SK-N-SH (cell line): ENCODE measurements at regions not wholly inside any gene's neighbourhood (a gene's known extent, or its start where the extent isn't known, plus 50 kb on each side); places are given as distances from the start of the nearest gene placed in this dataset.

Source experiments
- CTCF ChIA-PET: fragments of 300-600, 350-600 bp; formaldehyde crosslinking; extraction: SDS; loops from one replicate; lab custom pipeline; 2021; lab: Yijun Ruan, JAX
- POLR2A ChIA-PET: fragments of 350-600 bp; sonication (Branson Sonifier 250); formaldehyde crosslinking; extraction: SDS; loops from one replicate; lab custom pipeline; 2020; ENCODE audit warnings: antibody characterized with exemption, inconsistent platforms; lab: Yijun Ruan, JAX
- DNase-seq: peaks from one replicate; pipeline ENCODE4 v3.0.0; 2012
- H2AFZ ChIP-seq: fragments of 200-600 bp; sonication (generic); 2 replicates; pipeline ENCODE4 v1.8.1; 2016; ENCODE audit warnings: antibody characterized with exemption, mild to moderate bottlenecking, low read depth
- H3F3A ChIP-seq: fragments of 200-600 bp; sonication (generic); replicated peaks from 2 replicates; pipeline ENCODE3; 2016; ENCODE audit warnings: antibody characterized with exemption, mild to moderate bottlenecking; ENCODE audit not compliant: insufficient read depth
- H3K27ac ChIP-seq, 2 experiments: fragments of 200-500 bp in 1 of 2; fragments of 200-600 bp in 1 of 2; sonication (Bioruptor generic) in 1 of 2; sonication (generic), shearing (Covaris generic) in 1 of 2; 2 replicates each; pipeline versions ENCODE4 v1.5.1 to v1.6.1; 2014 to 2016; ENCODE audit warnings: low read depth in 2 of 2, inconsistent platforms in 1 of 2, low read length in 1 of 2, mild to moderate bottlenecking in 1 of 2, mixed read lengths in 1 of 2
- H3K27me3 ChIP-seq: fragments of 200-600 bp; sonication (generic), shearing (Covaris generic); 2 replicates; pipeline ENCODE4 v1.6.1; 2016; ENCODE audit warnings: mixed run types; ENCODE audit not compliant: insufficient read depth
- H3K36me3 ChIP-seq, 2 experiments: fragments of 200-500 bp in 1 of 2; fragments of 200-600 bp in 1 of 2; sonication (Bioruptor generic) in 1 of 2; sonication (generic) in 1 of 2; replicated peaks in 1 of 2; 2 replicates each; pipeline versions ENCODE3 to v1.5.1; 2014 to 2016; ENCODE audit warnings: low read length in 1 of 2, mild to moderate bottlenecking in 1 of 2; ENCODE audit not compliant: insufficient read depth in 2 of 2, control insufficient read depth in 1 of 2
- H3K4me1 ChIP-seq, 2 experiments: fragments of 200-500 bp in 1 of 2; fragments of 200-600 bp in 1 of 2; sonication (Bioruptor generic) in 1 of 2; sonication (generic), shearing (Covaris generic) in 1 of 2; 2 replicates each; pipeline versions ENCODE4 v1.5.1 to v1.6.1; 2014 to 2016; ENCODE audit warnings: low read depth in 1 of 2, low read length in 1 of 2, mixed run types in 1 of 2; ENCODE audit not compliant: insufficient read depth in 2 of 2, control insufficient read depth in 1 of 2
- H3K4me2 ChIP-seq: fragments of 200-600 bp; sonication (generic), shearing (Covaris generic); 2 replicates; pipeline ENCODE4 v1.6.1; 2017; ENCODE audit warnings: mixed run types
- H3K4me3 ChIP-seq, 2 experiments: fragments of 200-500 bp in 1 of 2; fragments of 200-600 bp in 1 of 2; sonication (Bioruptor generic) in 1 of 2; sonication (generic), shearing (Covaris generic) in 1 of 2; 2 replicates each; pipeline versions ENCODE4 v1.5.1 to v1.8.1; 2014 to 2016; ENCODE audit warnings: low read depth in 2 of 2, inconsistent platforms in 1 of 2, low read length in 1 of 2, mild to moderate bottlenecking in 1 of 2, mixed read lengths in 1 of 2, moderate library complexity in 1 of 2
- H3K79me2 ChIP-seq: fragments of 200-600 bp; sonication (generic); 2 replicates; pipeline ENCODE4 v1.8.1; 2017; ENCODE audit warnings: mild to moderate bottlenecking; ENCODE audit not compliant: insufficient read depth
- H3K9ac ChIP-seq: fragments of 200-600 bp; sonication (generic); 2 replicates; pipeline ENCODE4 v1.6.1; 2017; ENCODE audit warnings: mixed run types
- H3K9me2 ChIP-seq: fragments of 200-600 bp; sonication (generic); 2 replicates; pipeline ENCODE4 v1.6.1; 2017; ENCODE audit warnings: mixed run types
- H3K9me3 ChIP-seq: fragments of 200-600 bp; sonication (generic); 2 replicates; pipeline ENCODE4 v1.6.1; 2017; ENCODE audit warnings: mixed run types, mild to moderate bottlenecking, moderate library complexity
- H4K20me1 ChIP-seq: fragments of 200-600 bp; sonication (generic); 2 replicates; pipeline ENCODE4 v1.6.1; 2017; ENCODE audit warnings: mild to moderate bottlenecking, mixed run types; ENCODE audit not compliant: insufficient read depth
- EZH2phosphoT487 ChIP-seq: fragments of 200-600 bp; sonication (generic); IDR thresholded peaks from 2 replicates; pipeline ENCODE4 v1.6.1; 2017; ENCODE audit warnings: low read depth, mixed run types, mild to moderate bottlenecking, antibody characterized with exemption, moderate library complexity, borderline replicate concordance
- FOSL2 ChIP-seq: IDR thresholded peaks from 2 replicates; pipeline ENCODE4 v1.4.0; 2012; ENCODE audit warnings: low read depth, mild to moderate bottlenecking, moderate library complexity, borderline replicate concordance
- GABPA ChIP-seq: IDR thresholded peaks from 2 replicates; pipeline ENCODE4 v1.4.0; 2012; ENCODE audit warnings: low read depth, mild to moderate bottlenecking
- NFIC ChIP-seq: IDR thresholded peaks from 2 replicates; pipeline ENCODE4 v1.4.0; 2012; ENCODE audit warnings: borderline replicate concordance
- POLR2AphosphoS5 ChIP-seq: IDR thresholded peaks from 2 replicates; pipeline ENCODE4 v1.6.1; 2012; ENCODE audit warnings: low read depth, low read length
- RAD21 ChIP-seq: IDR thresholded peaks from 2 replicates; pipeline ENCODE4 v1.6.1; 2012; ENCODE audit warnings: mild to moderate bottlenecking, low read length
- RCOR1 ChIP-seq: fragments of 150-350 bp; IDR thresholded peaks from 2 replicates; pipeline ENCODE4 v1.6.1; 2017; ENCODE audit warnings: antibody characterized with exemption, low read length
- RFX5 ChIP-seq: IDR thresholded peaks from 2 replicates; pipeline ENCODE4 v1.6.1; 2012; ENCODE audit warnings: mild to moderate bottlenecking, improper control_type of control experiment, low read length
- SIN3A ChIP-seq: IDR thresholded peaks from 2 replicates; pipeline ENCODE4 v1.6.1; 2012; ENCODE audit warnings: low read depth, mild to moderate bottlenecking, low read length, moderate library complexity, borderline replicate concordance
- TEAD4 ChIP-seq: IDR thresholded peaks from 2 replicates; pipeline ENCODE4 v1.4.0; 2012; ENCODE audit warnings: mild to moderate bottlenecking, borderline replicate concordance; ENCODE audit not compliant: insufficient read depth
- WGBS: methylation state at CpG from one replicate; pipeline ENCODE4 v1.1.6; 2017; ENCODE audit warnings: low lambda C conversion rate; 5-methylcytosine and 5-hydroxymethylcytosine counted together
- TF ChIP-seq, protein P1 (sequence below): IDR thresholded peaks from 2 replicates; pipeline ENCODE4 v1.6.1; 2012; ENCODE audit warnings: mild to moderate bottlenecking, low read depth, low read length, moderate library complexity
- TF ChIP-seq, protein P2 (sequence below): fragments of 150-350 bp; IDR thresholded peaks from 2 replicates; pipeline ENCODE4 v1.6.1; 2017; ENCODE audit warnings: antibody characterized with exemption, low read length, low read depth, borderline replicate concordance
- TF ChIP-seq, protein P3 (sequence below): IDR thresholded peaks from 2 replicates; pipeline ENCODE4 v1.4.0; 2012; ENCODE audit warnings: low read depth, borderline replicate concordance

DNA sequence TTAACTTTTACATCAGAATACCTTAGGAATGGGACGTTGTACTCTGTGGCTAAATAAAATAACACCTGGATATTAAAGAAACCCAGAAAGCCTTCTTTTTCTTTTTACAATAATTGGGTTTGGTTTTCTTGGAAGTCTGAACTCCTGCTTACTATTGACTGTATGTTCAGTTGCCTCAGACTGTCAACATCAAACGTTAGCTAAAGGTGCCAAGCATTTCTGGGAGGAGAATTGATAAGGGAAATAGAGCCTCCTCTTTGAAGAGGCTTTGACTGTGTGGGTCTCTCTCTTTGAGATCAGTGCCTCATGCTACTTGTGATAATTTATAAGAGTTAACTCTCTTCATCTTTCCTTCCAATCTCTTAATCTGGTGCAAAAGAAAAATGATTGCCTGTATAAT is 224.7 kb upstream of the BMPER start:
- DNase-seq: no peak
- ChIA-PET CTCF (interaction anchor here (1.0 kb wide), 1 partner anchor 11 kb away, joined by 3 read pairs; no protein-coding TSS in a partner anchor), POLR2A (no interaction called here)
- TF ChIP-seq TEAD4 (no peak), RAD21 (no peak), GABPA (no peak), NFIC (no peak), RFX5 (no peak), EZH2phosphoT487 (no peak), FOSL2 (no peak), POLR2AphosphoS5 (no peak), SIN3A (no peak), RCOR1 (no peak)
- TF ChIP-seq, protein P1, sequence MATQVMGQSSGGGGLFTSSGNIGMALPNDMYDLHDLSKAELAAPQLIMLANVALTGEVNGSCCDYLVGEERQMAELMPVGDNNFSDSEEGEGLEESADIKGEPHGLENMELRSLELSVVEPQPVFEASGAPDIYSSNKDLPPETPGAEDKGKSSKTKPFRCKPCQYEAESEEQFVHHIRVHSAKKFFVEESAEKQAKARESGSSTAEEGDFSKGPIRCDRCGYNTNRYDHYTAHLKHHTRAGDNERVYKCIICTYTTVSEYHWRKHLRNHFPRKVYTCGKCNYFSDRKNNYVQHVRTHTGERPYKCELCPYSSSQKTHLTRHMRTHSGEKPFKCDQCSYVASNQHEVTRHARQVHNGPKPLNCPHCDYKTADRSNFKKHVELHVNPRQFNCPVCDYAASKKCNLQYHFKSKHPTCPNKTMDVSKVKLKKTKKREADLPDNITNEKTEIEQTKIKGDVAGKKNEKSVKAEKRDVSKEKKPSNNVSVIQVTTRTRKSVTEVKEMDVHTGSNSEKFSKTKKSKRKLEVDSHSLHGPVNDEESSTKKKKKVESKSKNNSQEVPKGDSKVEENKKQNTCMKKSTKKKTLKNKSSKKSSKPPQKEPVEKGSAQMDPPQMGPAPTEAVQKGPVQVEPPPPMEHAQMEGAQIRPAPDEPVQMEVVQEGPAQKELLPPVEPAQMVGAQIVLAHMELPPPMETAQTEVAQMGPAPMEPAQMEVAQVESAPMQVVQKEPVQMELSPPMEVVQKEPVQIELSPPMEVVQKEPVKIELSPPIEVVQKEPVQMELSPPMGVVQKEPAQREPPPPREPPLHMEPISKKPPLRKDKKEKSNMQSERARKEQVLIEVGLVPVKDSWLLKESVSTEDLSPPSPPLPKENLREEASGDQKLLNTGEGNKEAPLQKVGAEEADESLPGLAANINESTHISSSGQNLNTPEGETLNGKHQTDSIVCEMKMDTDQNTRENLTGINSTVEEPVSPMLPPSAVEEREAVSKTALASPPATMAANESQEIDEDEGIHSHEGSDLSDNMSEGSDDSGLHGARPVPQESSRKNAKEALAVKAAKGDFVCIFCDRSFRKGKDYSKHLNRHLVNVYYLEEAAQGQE: no peak
- TF ChIP-seq, protein P2, sequence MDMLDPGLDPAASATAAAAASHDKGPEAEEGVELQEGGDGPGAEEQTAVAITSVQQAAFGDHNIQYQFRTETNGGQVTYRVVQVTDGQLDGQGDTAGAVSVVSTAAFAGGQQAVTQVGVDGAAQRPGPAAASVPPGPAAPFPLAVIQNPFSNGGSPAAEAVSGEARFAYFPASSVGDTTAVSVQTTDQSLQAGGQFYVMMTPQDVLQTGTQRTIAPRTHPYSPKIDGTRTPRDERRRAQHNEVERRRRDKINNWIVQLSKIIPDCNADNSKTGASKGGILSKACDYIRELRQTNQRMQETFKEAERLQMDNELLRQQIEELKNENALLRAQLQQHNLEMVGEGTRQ: no peak
- TF ChIP-seq, protein P3, sequence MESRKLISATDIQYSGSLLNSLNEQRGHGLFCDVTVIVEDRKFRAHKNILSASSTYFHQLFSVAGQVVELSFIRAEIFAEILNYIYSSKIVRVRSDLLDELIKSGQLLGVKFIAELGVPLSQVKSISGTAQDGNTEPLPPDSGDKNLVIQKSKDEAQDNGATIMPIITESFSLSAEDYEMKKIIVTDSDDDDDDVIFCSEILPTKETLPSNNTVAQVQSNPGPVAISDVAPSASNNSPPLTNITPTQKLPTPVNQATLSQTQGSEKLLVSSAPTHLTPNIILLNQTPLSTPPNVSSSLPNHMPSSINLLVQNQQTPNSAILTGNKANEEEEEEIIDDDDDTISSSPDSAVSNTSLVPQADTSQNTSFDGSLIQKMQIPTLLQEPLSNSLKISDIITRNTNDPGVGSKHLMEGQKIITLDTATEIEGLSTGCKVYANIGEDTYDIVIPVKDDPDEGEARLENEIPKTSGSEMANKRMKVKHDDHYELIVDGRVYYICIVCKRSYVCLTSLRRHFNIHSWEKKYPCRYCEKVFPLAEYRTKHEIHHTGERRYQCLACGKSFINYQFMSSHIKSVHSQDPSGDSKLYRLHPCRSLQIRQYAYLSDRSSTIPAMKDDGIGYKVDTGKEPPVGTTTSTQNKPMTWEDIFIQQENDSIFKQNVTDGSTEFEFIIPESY: no peak
- H3K79me2 ChIP-seq: no peaks in the 10 kb centered on the region
- H3K36me3 ChIP-seq: no peaks in the 10 kb centered on the region
- H3K27ac ChIP-seq: no peak overlapping the region
- H3F3A ChIP-seq: no peaks in the 10 kb centered on the region
- no peak overlapping the region for H3K4me2 ChIP-seq
- H3K9me2 ChIP-seq: no peaks in the 10 kb centered on the region
- H3K9ac ChIP-seq: no peak overlapping the region
- no peaks in the 10 kb centered on the region for H3K4me1 ChIP-seq
- no peak overlapping the region for H3K4me3 ChIP-seq
- 30% methylated on average over 2 of the region's 2 CpGs for WGBS
- H2AFZ ChIP-seq: no peak overlapping the region
- H3K27me3 ChIP-seq: no peaks in the 10 kb centered on the region
- 0 out of 2 replicates have a peak, but pooled peaks cover 8% of the 10 kb centered on the region for H3K9me3 ChIP-seq
- H4K20me1 ChIP-seq: no peaks in the 10 kb centered on the region
